Chondrocyte (in vitro differentiated cells): ENCODE measurements at regions not wholly inside any gene's neighbourhood (a gene's known extent, or its start where the extent isn't known, plus 50 kb on each side); places are given as distances from the start of the nearest gene placed in this dataset.
"Not testable (repeated sequence)": the region's sequence is repeated elsewhere in the genome, so short reads cannot be mapped to it uniquely, and the experiment has no call there.

Experiments used
- DNase-seq: peaks from one replicate; pipeline ENCODE4 v3.0.0; 2021; ENCODE audit warnings: mixed read lengths, low spot score
- H3K27ac Mint-ChIP-seq: one replicate; pipeline ENCODE4 v1.8.0; 2021; ENCODE audit warnings: mild to moderate bottlenecking, moderate library complexity, mixed read lengths; ENCODE audit not compliant: unreplicated experiment
- H3K27me3 Mint-ChIP-seq: 2 replicates; pipeline ENCODE4 v1.8.0; 2021; ENCODE audit warnings: low read depth, mixed read lengths
- H3K36me3 Mint-ChIP-seq: 2 replicates; pipeline ENCODE4 v1.8.0; 2021; ENCODE audit warnings: low read depth, mixed read lengths
- H3K4me1 Mint-ChIP-seq: 2 replicates; pipeline ENCODE4 v1.8.0; 2021; ENCODE audit warnings: low read depth, mild to moderate bottlenecking, mixed read lengths
- H3K4me3 Mint-ChIP-seq: one replicate; pipeline ENCODE4 v1.8.0; 2021; ENCODE audit warnings: mild to moderate bottlenecking, moderate library complexity, mixed read lengths; ENCODE audit not compliant: unreplicated experiment
- H3K9me3 Mint-ChIP-seq: 2 replicates; pipeline ENCODE4 v1.8.0; 2021; ENCODE audit warnings: low read depth, mixed read lengths
- TF ChIP-seq, protein P1 (sequence below): fragments of 200-600 bp; sonication (generic); IDR thresholded peaks from 2 replicates; pipeline ENCODE4 v1.5.0; 2021; ENCODE audit warnings: antibody characterized with exemption, mild to moderate bottlenecking, moderate library complexity

DNA sequence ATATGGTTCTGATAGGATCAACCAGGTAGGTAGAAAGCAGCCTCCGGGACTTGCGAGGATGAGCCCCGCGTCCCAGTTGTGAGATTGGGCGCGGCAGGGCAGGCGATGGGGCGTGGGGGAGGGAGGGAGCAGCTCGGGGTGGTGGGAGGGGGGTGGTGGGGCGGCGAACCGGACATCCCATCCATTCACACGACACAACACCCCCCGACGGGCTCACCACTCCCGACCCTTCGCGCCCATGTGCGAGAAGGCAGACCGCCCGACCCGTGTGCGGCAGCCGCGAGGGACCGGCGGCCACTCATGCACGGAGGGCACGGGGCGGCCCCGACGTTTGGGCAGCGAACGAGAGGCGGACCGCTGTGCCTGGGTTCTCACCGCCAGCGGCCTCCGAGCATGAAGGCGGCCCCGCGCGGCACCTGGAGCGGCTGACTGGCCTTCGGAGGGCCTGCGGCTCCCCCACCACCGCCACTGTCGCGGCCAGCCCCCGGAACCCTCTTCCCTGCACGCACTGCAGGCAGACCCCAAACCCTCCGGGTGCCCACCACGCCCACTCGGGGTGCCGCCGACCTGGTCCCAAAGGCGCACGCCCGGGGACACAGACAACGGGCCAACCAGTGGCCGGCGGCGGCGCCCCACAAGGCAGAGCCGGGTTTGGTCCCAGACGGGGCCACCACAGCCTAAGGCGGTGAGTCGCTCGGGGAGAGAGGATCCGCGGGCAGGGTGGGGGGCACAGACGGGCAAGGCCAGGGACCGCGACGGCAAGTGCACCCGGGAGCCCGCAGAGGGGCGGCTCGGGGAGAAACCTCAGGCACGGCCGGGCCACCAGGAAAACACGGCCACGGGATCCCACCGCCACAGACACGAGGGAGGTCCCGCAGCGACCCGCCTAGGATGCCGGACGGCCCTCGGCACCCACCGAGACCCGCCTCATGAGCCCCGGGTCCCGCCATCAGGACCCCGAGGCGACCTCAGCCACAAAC lies 769.2 kb upstream of the DEFB115 start:
- TF ChIP-seq, protein P1, sequence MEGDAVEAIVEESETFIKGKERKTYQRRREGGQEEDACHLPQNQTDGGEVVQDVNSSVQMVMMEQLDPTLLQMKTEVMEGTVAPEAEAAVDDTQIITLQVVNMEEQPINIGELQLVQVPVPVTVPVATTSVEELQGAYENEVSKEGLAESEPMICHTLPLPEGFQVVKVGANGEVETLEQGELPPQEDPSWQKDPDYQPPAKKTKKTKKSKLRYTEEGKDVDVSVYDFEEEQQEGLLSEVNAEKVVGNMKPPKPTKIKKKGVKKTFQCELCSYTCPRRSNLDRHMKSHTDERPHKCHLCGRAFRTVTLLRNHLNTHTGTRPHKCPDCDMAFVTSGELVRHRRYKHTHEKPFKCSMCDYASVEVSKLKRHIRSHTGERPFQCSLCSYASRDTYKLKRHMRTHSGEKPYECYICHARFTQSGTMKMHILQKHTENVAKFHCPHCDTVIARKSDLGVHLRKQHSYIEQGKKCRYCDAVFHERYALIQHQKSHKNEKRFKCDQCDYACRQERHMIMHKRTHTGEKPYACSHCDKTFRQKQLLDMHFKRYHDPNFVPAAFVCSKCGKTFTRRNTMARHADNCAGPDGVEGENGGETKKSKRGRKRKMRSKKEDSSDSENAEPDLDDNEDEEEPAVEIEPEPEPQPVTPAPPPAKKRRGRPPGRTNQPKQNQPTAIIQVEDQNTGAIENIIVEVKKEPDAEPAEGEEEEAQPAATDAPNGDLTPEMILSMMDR: no peak
- Mint-ChIP-seq H3K4me1 (no peaks in the 10 kb centered on the region), H3K4me3 (no peak overlapping the region), H3K9me3 (peaks cover 27% of the 10 kb centered on the region), H3K36me3 (no peaks in the 10 kb centered on the region), H3K27me3 (no peaks in the 10 kb centered on the region), H3K27ac (no peak overlapping the region)
- peak; percentile 92 for DNase-seq

GRCh38 chr20:30488941-30489613 lies 768.4 kb upstream of the DEFB115 start:
- Mint-ChIP-seq H3K27me3 (no peaks in the 10 kb centered on the region), H3K36me3 (no peaks in the 10 kb centered on the region), H3K4me3 (no peak overlapping the region), H3K27ac (no peak overlapping the region), H3K4me1 (no peaks in the 10 kb centered on the region), H3K9me3 (peaks cover 25% of the 10 kb centered on the region)
- DNase-seq: peak; percentile 92
- TF ChIP-seq, protein P1: no peak

DNA sequence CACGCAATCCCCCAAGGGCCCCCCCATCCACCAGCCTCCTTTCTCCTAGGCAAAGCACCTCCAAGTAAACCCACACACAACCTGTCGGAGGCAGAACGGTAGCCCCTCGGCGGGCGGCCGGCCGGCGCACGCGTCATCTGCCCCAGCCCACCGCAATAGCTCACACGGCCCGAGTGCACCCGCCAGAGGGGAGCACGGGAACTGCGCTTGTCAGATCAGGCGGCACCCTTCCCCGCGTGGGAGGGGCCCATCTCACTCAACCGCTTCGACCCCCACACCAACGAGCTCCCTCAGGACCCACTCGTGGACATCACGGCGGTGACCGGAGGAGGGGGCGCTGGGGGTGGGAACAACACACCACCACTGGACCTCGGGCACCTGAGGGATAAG lies 767.9 kb upstream of the DEFB115 start:
- no peak for DNase-seq
- no peak overlapping the region for H3K4me3 Mint-ChIP-seq

GRCh38 chr20:30491016-30491415 lies 766.4 kb upstream of the DEFB115 start:
- H3K4me1 Mint-ChIP-seq: no peaks in the 10 kb centered on the region
- no peak for DNase-seq
- no peaks in the 10 kb centered on the region for H3K27me3 Mint-ChIP-seq
- peaks cover 26% of the 10 kb centered on the region for H3K9me3 Mint-ChIP-seq
- H3K36me3 Mint-ChIP-seq: no peaks in the 10 kb centered on the region
- H3K27ac Mint-ChIP-seq: no peak overlapping the region
- H3K4me3 Mint-ChIP-seq: no peak overlapping the region
- TF ChIP-seq, protein P1: no peak

More for the DNA sequence above, 767.9 kb upstream of the DEFB115 start:
- no peaks in the 10 kb centered on the region for H3K36me3 Mint-ChIP-seq
- no peaks in the 10 kb centered on the region for H3K4me1 Mint-ChIP-seq
- TF ChIP-seq, protein P1: no peak
- H3K9me3 Mint-ChIP-seq: peaks cover 26% of the 10 kb centered on the region
- H3K27me3 Mint-ChIP-seq: no peaks in the 10 kb centered on the region
- no peak overlapping the region for H3K27ac Mint-ChIP-seq

GRCh38 chr20:30496656-30497055 lies 760.8 kb upstream of the DEFB115 start:
- H3K4me3 Mint-ChIP-seq: not testable (repeated sequence)

DNA sequence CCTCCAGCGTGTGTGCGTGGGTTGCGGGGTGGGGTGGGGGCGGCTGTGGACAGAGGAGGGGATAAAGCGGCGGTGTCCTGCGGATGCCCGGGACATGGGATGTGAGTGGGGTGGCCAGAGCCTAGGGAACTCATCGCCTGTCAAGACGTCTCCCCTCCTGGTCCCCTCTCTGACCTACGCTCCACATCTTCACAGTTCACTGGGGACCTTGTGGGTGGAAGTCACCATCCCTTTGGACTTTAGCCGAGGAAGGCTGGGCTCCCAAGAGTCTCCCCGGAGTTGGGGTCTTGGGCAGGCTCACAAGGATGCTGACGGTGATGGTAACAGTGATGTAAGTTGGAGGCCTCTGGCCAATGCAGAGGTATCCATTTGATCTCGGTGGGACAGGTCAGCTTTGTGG lies 760.3 kb upstream of the DEFB115 start:
- not testable (repeated sequence) for H3K27ac Mint-ChIP-seq, H3K27me3 Mint-ChIP-seq, H3K36me3 Mint-ChIP-seq, H3K4me1 Mint-ChIP-seq, H3K4me3 Mint-ChIP-seq
- H3K9me3 Mint-ChIP-seq: peaks cover 11% of the 10 kb centered on the region
- peak; percentile 68 for DNase-seq

More at GRCh38 chr20:30496656-30497055, 760.8 kb upstream of the DEFB115 start:
- H3K4me1 Mint-ChIP-seq, DNase-seq, H3K27me3 Mint-ChIP-seq, H3K36me3 Mint-ChIP-seq, H3K27ac Mint-ChIP-seq: not testable (repeated sequence)
- H3K9me3 Mint-ChIP-seq: peaks cover 11% of the 10 kb centered on the region
